HL-60 (cell line): ENCODE measurements at regions not wholly inside any gene's neighbourhood (a gene's known extent, or its start where the extent isn't known, plus 50 kb on each side); places are given as distances from the start of the nearest gene placed in this dataset.

Experiments used
- GABPA ChIP-seq: IDR thresholded peaks from 2 replicates; pipeline ENCODE4 v1.6.1; 2012; ENCODE audit warnings: low read depth
- TF ChIP-seq, protein P1 (sequence below): IDR thresholded peaks from one replicate; pipeline ENCODE4 v1.5.1; 2011; ENCODE audit warnings: low read length, control low read depth, inconsistent platforms; ENCODE audit not compliant: insufficient read depth

DNA sequence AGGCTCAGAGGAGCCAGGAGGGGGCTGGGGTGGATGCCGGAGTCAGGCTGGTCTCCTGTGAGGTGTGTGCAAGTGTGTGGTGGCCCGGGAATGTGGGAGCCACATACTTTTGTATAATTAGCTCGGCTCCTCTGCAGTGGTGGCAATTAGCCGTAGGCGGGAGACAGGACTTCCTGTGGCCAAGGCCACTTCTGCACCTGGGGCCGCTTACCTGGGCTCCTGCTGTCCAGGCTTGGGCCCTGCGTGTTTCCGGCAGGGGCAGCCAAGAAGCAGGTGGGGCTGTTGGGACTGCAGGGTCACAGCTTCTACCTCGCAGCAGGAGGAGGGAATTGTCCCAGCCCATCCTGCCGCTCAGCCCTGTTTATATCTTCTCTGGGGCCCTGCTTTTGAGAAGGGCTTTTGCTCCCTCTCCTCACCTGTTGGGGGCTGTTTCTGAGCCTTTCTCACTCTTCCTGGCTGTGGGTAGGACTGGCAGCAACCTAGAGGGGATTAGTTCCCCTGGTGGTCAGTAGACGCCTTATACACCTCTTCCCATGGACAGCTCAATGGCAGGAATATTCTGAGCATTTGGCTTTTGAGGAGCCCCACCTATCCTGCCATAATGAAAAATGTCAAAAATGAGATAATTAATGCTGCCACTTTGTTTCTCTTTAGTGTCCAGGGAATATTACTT lies 145.4 kb upstream of the PITX1 start:
- TF ChIP-seq, protein P1, sequence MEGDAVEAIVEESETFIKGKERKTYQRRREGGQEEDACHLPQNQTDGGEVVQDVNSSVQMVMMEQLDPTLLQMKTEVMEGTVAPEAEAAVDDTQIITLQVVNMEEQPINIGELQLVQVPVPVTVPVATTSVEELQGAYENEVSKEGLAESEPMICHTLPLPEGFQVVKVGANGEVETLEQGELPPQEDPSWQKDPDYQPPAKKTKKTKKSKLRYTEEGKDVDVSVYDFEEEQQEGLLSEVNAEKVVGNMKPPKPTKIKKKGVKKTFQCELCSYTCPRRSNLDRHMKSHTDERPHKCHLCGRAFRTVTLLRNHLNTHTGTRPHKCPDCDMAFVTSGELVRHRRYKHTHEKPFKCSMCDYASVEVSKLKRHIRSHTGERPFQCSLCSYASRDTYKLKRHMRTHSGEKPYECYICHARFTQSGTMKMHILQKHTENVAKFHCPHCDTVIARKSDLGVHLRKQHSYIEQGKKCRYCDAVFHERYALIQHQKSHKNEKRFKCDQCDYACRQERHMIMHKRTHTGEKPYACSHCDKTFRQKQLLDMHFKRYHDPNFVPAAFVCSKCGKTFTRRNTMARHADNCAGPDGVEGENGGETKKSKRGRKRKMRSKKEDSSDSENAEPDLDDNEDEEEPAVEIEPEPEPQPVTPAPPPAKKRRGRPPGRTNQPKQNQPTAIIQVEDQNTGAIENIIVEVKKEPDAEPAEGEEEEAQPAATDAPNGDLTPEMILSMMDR: no peak
- no peak for TF ChIP-seq GABPA
